ENCODE measurements at regions not wholly inside any gene's neighbourhood (a gene's known extent, or its start where the extent isn't known, plus 50 kb on each side); places are given as distances from the start of the nearest gene placed in this dataset.

DNA sequence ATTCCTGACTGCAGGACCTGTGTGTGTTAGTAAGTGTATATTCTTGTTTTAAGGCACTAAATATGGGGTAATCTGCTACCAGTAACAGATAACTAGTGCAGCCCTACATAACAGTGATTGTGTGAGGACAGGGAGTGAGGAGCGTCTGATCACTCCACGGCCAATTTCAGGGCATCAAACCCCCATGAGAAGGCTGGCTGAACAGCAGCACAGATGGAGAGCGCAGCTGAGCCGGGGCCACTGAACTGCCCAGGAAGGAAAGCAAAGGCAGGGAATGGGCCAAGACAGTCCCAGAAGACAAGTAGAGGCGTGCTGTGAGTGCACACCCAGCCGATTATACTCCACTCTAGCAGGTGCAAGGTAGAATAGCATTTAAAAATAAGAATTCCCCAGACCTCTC, 157.1 kb upstream of the CHST15 start:
- TF ChIP-seq, protein P1, sequence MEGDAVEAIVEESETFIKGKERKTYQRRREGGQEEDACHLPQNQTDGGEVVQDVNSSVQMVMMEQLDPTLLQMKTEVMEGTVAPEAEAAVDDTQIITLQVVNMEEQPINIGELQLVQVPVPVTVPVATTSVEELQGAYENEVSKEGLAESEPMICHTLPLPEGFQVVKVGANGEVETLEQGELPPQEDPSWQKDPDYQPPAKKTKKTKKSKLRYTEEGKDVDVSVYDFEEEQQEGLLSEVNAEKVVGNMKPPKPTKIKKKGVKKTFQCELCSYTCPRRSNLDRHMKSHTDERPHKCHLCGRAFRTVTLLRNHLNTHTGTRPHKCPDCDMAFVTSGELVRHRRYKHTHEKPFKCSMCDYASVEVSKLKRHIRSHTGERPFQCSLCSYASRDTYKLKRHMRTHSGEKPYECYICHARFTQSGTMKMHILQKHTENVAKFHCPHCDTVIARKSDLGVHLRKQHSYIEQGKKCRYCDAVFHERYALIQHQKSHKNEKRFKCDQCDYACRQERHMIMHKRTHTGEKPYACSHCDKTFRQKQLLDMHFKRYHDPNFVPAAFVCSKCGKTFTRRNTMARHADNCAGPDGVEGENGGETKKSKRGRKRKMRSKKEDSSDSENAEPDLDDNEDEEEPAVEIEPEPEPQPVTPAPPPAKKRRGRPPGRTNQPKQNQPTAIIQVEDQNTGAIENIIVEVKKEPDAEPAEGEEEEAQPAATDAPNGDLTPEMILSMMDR (IDR thresholded peaks at IDR 0.05): no peak
- no peak for TF ChIP-seq EZH2 (IDR thresholded peaks at IDR 0.05)
